Stomach (tissue), 4 donors: ENCODE measurements at regions not wholly inside any gene's neighbourhood (a gene's known extent, or its start where the extent isn't known, plus 50 kb on each side); places are given as distances from the start of the nearest gene placed in this dataset.

Source experiments
- CTCF ChIP-seq, 7 experiments: fragments of 450-650 bp in 4 of 7; fragments of 200-600 bp in 3 of 7; sonication (generic) in 3 of 7; IDR thresholded peaks; one replicate each; pipeline ENCODE4 v1.5.1; 2016 to 2019; ENCODE audit warnings: antibody characterized with exemption in 7 of 7, control low read depth in 2 of 7, mild to moderate bottlenecking in 1 of 7
- POLR2A ChIP-seq, 4 donors: fragments of 450-650 bp; IDR thresholded peaks; one replicate each; pipeline ENCODE4 v1.6.1; 2016; ENCODE audit warnings: antibody characterized with exemption in 4 of 4, control low read depth in 2 of 4, mild to moderate bottlenecking in 1 of 4, moderate library complexity in 1 of 4

- TF ChIP-seq CTCF (IDR thresholded peaks at IDR 0.05) (no peak), POLR2A (IDR thresholded peaks at IDR 0.05) (no peak)
Observed at GRCh38 chr5:2591777-2592453, 159.6 kb downstream of the IRX2 start.
